ENCODE measurements at regions not wholly inside any gene's neighbourhood (a gene's known extent, or its start where the extent isn't known, plus 50 kb on each side); places are given as distances from the start of the nearest gene placed in this dataset.

DNA sequence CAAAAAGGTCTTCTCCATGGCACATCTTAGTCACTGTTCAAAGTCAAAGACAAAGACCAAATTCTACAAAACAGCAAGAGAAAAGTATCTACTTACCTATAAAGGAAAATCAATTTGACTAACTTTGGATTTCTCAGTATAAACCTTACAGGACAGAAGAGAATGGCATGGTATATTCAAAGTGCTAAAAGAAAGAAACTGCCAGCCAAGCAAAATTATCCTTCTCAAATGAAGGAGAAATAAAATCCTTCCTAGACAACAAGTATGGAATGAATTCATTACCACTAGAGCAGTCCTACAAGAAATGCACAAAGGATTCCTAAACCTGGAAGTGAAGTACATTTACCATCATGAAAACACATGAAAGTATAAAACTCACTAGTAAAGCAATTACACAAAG lies 235.5 kb downstream of the STK31 start:
- no peak overlapping the region for H3K9ac ChIP-seq (ENCODE audit: low read length)
- no peaks in the 10 kb centered on the region for H3K4me1 ChIP-seq (ENCODE audit: control insufficient read depth, low read depth, low read length)
- no peak overlapping the region for H2BK15ac ChIP-seq (replicated peaks; ENCODE audit: low read depth)
- no peak overlapping the region for H3K4me2 ChIP-seq (ENCODE audit: low read length)
- no peak overlapping the region for H3K4me3 ChIP-seq (ENCODE audit: low read length)
- H3K18ac ChIP-seq (ENCODE audit: low read length): no peak overlapping the region
- H2AK5ac ChIP-seq (ENCODE audit: low read length): no peak overlapping the region
- no peak overlapping the region for H3K23ac ChIP-seq (ENCODE audit: low read length)
- H4K8ac ChIP-seq (ENCODE audit: low read depth, low read length): no peak overlapping the region
- no peak overlapping the region for H3K4ac ChIP-seq (ENCODE audit: low read depth, low read length)
- no peaks in the 10 kb centered on the region for H3K27me3 ChIP-seq (ENCODE audit: insufficient read depth, low read length, poor library complexity)
- H2BK120ac ChIP-seq (ENCODE audit: low read depth, low read length): no peak overlapping the region
- H3K27ac ChIP-seq (ENCODE audit: low read depth, low read length): no peak overlapping the region
- H3K79me1 ChIP-seq (ENCODE audit: low read length): no peaks in the 10 kb centered on the region
- no peaks in the 10 kb centered on the region for H3K79me2 ChIP-seq (ENCODE audit: control insufficient read depth, insufficient read depth, low read length)
- no peak overlapping the region for H4K5ac ChIP-seq (ENCODE audit: low read length)
- no peak for DNase-seq
- H3K56ac ChIP-seq (ENCODE audit: low read length): no peak overlapping the region
- H2BK5ac ChIP-seq (ENCODE audit: low read length): no peak overlapping the region
- no peaks in the 10 kb centered on the region for H3K36me3 ChIP-seq (ENCODE audit: control insufficient read depth, insufficient read depth, low read length)

DNA sequence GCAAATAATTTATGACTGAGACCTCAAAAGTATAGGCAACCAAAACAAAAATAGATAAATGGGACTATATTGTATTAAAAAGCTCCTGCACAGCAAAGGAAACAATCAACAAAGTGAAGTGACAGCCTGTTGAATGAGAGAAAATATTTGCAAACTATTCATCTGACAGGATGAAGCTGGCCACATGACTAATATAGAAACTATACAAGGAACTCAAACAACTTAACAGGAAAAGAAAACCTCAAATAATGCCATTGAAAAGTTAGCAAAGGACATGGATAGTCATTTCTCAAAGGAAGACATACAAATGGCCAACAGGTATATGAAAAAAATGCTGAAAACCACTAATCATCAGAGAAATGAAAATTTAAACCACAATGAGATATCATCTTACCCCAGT lies 245.1 kb downstream of the STK31 start:
- no peak overlapping the region for H3K27ac ChIP-seq (ENCODE audit: low read depth, low read length)

GRCh38 chr7:23955600-23956149 lies 245.7 kb downstream of the STK31 start:
- Histone ChIP-seq H4K8ac (ENCODE audit: low read depth, low read length) (no peak overlapping the region), H3K4me3 (ENCODE audit: low read length) (no peak overlapping the region), H3K27ac (ENCODE audit: low read depth, low read length) (no peak overlapping the region), H4K5ac (ENCODE audit: low read length) (no peak overlapping the region), H3K79me1 (ENCODE audit: low read length) (no peaks in the 10 kb centered on the region), H3K18ac (ENCODE audit: low read length) (no peak overlapping the region), H3K4me1 (ENCODE audit: control insufficient read depth, low read depth, low read length) (no peaks in the 10 kb centered on the region), H2BK15ac (replicated peaks; ENCODE audit: low read depth) (no peak overlapping the region), H3K27me3 (ENCODE audit: insufficient read depth, low read length, poor library complexity) (no peaks in the 10 kb centered on the region), H3K4ac (ENCODE audit: low read depth, low read length) (no peak overlapping the region), H2AK5ac (ENCODE audit: low read length) (no peak overlapping the region), H3K23ac (ENCODE audit: low read length) (no peak overlapping the region), H3K56ac (ENCODE audit: low read length) (no peak overlapping the region), H2BK5ac (ENCODE audit: low read length) (no peak overlapping the region), H3K9ac (ENCODE audit: low read length) (no peak overlapping the region), H3K36me3 (ENCODE audit: control insufficient read depth, insufficient read depth, low read length) (no peaks in the 10 kb centered on the region), H3K79me2 (ENCODE audit: control insufficient read depth, insufficient read depth, low read length) (no peaks in the 10 kb centered on the region), H2BK120ac (ENCODE audit: low read depth, low read length) (no peak overlapping the region), H3K4me2 (ENCODE audit: low read length) (no peak overlapping the region)
- DNase-seq: peak; percentile 34
- no CpG with 5 or more reads among the region's 4 CpGs for WGBS (ENCODE audit: extremely low coverage, insufficient coverage, low lambda C conversion rate)

More for the DNA sequence above, 245.1 kb downstream of the STK31 start:
- H3K4me1 ChIP-seq (ENCODE audit: control insufficient read depth, low read depth, low read length): no peaks in the 10 kb centered on the region
- no peak overlapping the region for H2BK5ac ChIP-seq (ENCODE audit: low read length)
- no peak overlapping the region for H4K8ac ChIP-seq (ENCODE audit: low read depth, low read length)
- no peak for DNase-seq
- no peak overlapping the region for H3K23ac ChIP-seq (ENCODE audit: low read length)
- no peak overlapping the region for H3K9ac ChIP-seq (ENCODE audit: low read length)
- H3K27me3 ChIP-seq (ENCODE audit: insufficient read depth, low read length, poor library complexity): no peaks in the 10 kb centered on the region
- no peaks in the 10 kb centered on the region for H3K79me1 ChIP-seq (ENCODE audit: low read length)
- H3K18ac ChIP-seq (ENCODE audit: low read length): no peak overlapping the region
- no peaks in the 10 kb centered on the region for H3K36me3 ChIP-seq (ENCODE audit: control insufficient read depth, insufficient read depth, low read length)
- no peak overlapping the region for H3K4ac ChIP-seq (ENCODE audit: low read depth, low read length)
- H4K5ac ChIP-seq (ENCODE audit: low read length): no peak overlapping the region
- H3K56ac ChIP-seq (ENCODE audit: low read length): no peak overlapping the region
- H3K4me2 ChIP-seq (ENCODE audit: low read length): no peak overlapping the region
- no peak overlapping the region for H2AK5ac ChIP-seq (ENCODE audit: low read length)
- H3K79me2 ChIP-seq (ENCODE audit: control insufficient read depth, insufficient read depth, low read length): no peaks in the 10 kb centered on the region
- no peak overlapping the region for H2BK120ac ChIP-seq (ENCODE audit: low read depth, low read length)
- H3K4me3 ChIP-seq (ENCODE audit: low read length): no peak overlapping the region
- H2BK15ac ChIP-seq (replicated peaks; ENCODE audit: low read depth): no peak overlapping the region

DNA sequence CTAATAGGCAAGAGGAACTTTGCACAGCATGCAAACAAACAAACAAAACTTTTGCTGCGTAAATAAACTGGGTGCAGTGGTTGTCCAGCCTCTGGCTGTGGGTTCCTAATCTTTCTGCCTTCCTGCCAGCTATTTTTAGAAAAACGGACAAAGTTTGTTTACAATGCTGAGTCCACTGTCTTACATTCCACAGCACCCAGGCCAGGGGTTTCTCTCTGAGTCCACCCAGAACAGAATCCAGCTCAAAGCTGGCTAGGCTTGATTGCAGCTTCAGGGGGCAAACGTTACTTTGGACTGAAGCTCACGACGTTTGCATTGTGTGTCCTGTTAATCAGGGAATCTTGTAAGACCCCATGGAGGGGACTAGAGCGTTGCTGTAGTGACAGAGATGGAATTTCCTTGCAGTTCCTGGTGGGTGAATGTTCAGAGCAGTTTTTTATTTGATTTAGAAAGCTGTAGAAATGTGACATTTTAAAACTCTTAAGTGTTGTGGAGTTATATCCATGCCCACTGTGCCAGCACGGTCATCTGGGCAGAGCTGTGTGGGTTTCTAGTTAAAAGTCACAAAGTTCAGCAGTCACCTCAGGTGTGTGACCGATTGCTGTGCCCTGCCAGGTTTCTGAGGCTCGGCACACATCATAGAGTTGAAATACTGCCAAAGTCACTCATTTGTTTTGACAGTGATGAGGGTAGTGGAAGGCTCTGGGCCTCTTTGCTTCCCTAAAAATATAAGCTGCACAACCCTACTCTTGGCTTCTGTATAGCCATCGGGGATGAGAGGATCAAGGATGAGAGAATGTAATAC lies 247.0 kb downstream of the STK31 start:
- H3K9ac ChIP-seq (ENCODE audit: low read length): no peak overlapping the region
- H2BK120ac ChIP-seq (ENCODE audit: low read depth, low read length): no peak overlapping the region
- no peaks in the 10 kb centered on the region for H3K4me1 ChIP-seq (ENCODE audit: control insufficient read depth, low read depth, low read length)
- H3K18ac ChIP-seq (ENCODE audit: low read length): no peak overlapping the region
- H3K4me3 ChIP-seq (ENCODE audit: low read length): no peak overlapping the region
- H3K4me2 ChIP-seq (ENCODE audit: low read length): no peak overlapping the region
- H2BK5ac ChIP-seq (ENCODE audit: low read length): no peak overlapping the region
- no peak overlapping the region for H2AK5ac ChIP-seq (ENCODE audit: low read length)
- no peak overlapping the region for H3K56ac ChIP-seq (ENCODE audit: low read length)
- H3K4ac ChIP-seq (ENCODE audit: low read depth, low read length): no peak overlapping the region
- H3K23ac ChIP-seq (ENCODE audit: low read length): no peak overlapping the region
- no peak overlapping the region for H4K5ac ChIP-seq (ENCODE audit: low read length)
- no peaks in the 10 kb centered on the region for H3K79me1 ChIP-seq (ENCODE audit: low read length)
- DNase-seq: peak; percentile 71
- H3K79me2 ChIP-seq (ENCODE audit: control insufficient read depth, insufficient read depth, low read length): no peaks in the 10 kb centered on the region
- no peak overlapping the region for H3K27ac ChIP-seq (ENCODE audit: low read depth, low read length)
- no peaks in the 10 kb centered on the region for H3K36me3 ChIP-seq (ENCODE audit: control insufficient read depth, insufficient read depth, low read length)
- H3K27me3 ChIP-seq (ENCODE audit: insufficient read depth, low read length, poor library complexity): no peaks in the 10 kb centered on the region
- no CpG with 5 or more reads among the region's 10 CpGs for WGBS (ENCODE audit: extremely low coverage, insufficient coverage, low lambda C conversion rate)
- H2BK15ac ChIP-seq (replicated peaks; ENCODE audit: low read depth): no peak overlapping the region
- no peak overlapping the region for H4K8ac ChIP-seq (ENCODE audit: low read depth, low read length)

- Histone ChIP-seq H3K27ac (ENCODE audit: low read depth, low read length) (no peak overlapping the region), H4K5ac (ENCODE audit: low read length) (no peak overlapping the region), H4K8ac (ENCODE audit: low read depth, low read length) (no peak overlapping the region), H2BK120ac (ENCODE audit: low read depth, low read length) (no peak overlapping the region), H3K79me1 (ENCODE audit: low read length) (no peaks in the 10 kb centered on the region), H3K9ac (ENCODE audit: low read length) (no peak overlapping the region), H2BK15ac (replicated peaks; ENCODE audit: low read depth) (no peak overlapping the region), H3K4me3 (ENCODE audit: low read length) (no peak overlapping the region), H3K4me1 (ENCODE audit: control insufficient read depth, low read depth, low read length) (no peaks in the 10 kb centered on the region), H3K4ac (ENCODE audit: low read depth, low read length) (no peak overlapping the region), H3K79me2 (ENCODE audit: control insufficient read depth, insufficient read depth, low read length) (no peaks in the 10 kb centered on the region), H2AK5ac (ENCODE audit: low read length) (no peak overlapping the region), H2BK5ac (ENCODE audit: low read length) (no peak overlapping the region), H3K23ac (ENCODE audit: low read length) (no peak overlapping the region), H3K4me2 (ENCODE audit: low read length) (no peak overlapping the region), H3K36me3 (ENCODE audit: control insufficient read depth, insufficient read depth, low read length) (no peaks in the 10 kb centered on the region), H3K56ac (ENCODE audit: low read length) (no peak overlapping the region), H3K18ac (ENCODE audit: low read length) (no peak overlapping the region), H3K27me3 (ENCODE audit: insufficient read depth, low read length, poor library complexity) (no peaks in the 10 kb centered on the region)
- DNase-seq: no peak
- WGBS (ENCODE audit: extremely low coverage, insufficient coverage, low lambda C conversion rate): no CpG with 5 or more reads among the region's 3 CpGs
Observed at GRCh38 chr7:23959821-23960220, 249.8 kb downstream of the STK31 start.

DNA sequence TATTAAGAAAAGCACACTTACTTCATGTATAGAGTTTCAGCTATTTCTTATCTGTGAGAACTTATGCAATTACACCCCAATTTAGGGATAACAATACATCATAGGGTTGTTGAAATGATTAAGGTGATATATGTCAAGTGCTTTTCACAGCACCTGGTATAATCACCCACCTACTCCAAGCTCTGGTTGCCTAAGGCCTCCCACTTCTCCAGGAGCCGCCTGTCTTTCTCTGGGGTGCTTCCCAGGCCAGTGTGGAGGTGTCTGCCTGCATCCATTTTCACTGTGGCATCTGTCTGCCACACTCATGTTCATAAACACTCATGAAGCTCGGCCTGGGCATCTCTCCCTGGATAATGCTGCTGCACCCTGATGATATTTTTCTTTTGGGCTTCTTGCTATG lies 250.3 kb downstream of the STK31 start:
- Histone ChIP-seq H3K23ac (ENCODE audit: low read length) (no peak overlapping the region), H3K79me1 (ENCODE audit: low read length) (no peaks in the 10 kb centered on the region), H2AK5ac (ENCODE audit: low read length) (no peak overlapping the region), H3K9ac (ENCODE audit: low read length) (no peak overlapping the region), H2BK15ac (replicated peaks; ENCODE audit: low read depth) (no peak overlapping the region), H3K4me2 (ENCODE audit: low read length) (no peak overlapping the region), H3K18ac (ENCODE audit: low read length) (no peak overlapping the region), H3K4ac (ENCODE audit: low read depth, low read length) (no peak overlapping the region), H2BK120ac (ENCODE audit: low read depth, low read length) (no peak overlapping the region), H4K8ac (ENCODE audit: low read depth, low read length) (no peak overlapping the region), H3K4me1 (ENCODE audit: control insufficient read depth, low read depth, low read length) (no peaks in the 10 kb centered on the region), H3K36me3 (ENCODE audit: control insufficient read depth, insufficient read depth, low read length) (no peaks in the 10 kb centered on the region), H4K5ac (ENCODE audit: low read length) (no peak overlapping the region), H2BK5ac (ENCODE audit: low read length) (no peak overlapping the region), H3K56ac (ENCODE audit: low read length) (no peak overlapping the region), H3K27ac (ENCODE audit: low read depth, low read length) (no peak overlapping the region), H3K79me2 (ENCODE audit: control insufficient read depth, insufficient read depth, low read length) (no peaks in the 10 kb centered on the region), H3K4me3 (ENCODE audit: low read length) (no peak overlapping the region), H3K27me3 (ENCODE audit: insufficient read depth, low read length, poor library complexity) (no peaks in the 10 kb centered on the region)
- WGBS (ENCODE audit: extremely low coverage, insufficient coverage, low lambda C conversion rate): no CpG with 5 or more reads among the region's 2 CpGs
- no peak for DNase-seq
